MM.1S (cell line): ENCODE measurements at regions not wholly inside any gene's neighbourhood (a gene's known extent, or its start where the extent isn't known, plus 50 kb on each side); places are given as distances from the start of the nearest gene placed in this dataset.

Source experiments
- DNase-seq: peaks from one replicate; pipeline ENCODE4 v3.0.0-alpha.2; 2015
- H2AFZ ChIP-seq: fragments of 300-600 bp; sonication (generic); 2 replicates; pipeline ENCODE4 v1.6.0; 2016; ENCODE audit warnings: antibody characterized with exemption, low read length
- H3F3A ChIP-seq: fragments of 300-600 bp; sonication (generic); 2 replicates; pipeline ENCODE4 v1.6.1; 2016; ENCODE audit warnings: mild to moderate bottlenecking, antibody characterized with exemption, low read length, moderate library complexity, mixed read lengths; ENCODE audit not compliant: insufficient read depth
- H3K27ac ChIP-seq: fragments of 300-600 bp; sonication (generic); 2 replicates; pipeline ENCODE4 v1.5.1; 2016; ENCODE audit warnings: mild to moderate bottlenecking, low read length
- H3K27me3 ChIP-seq: fragments of 300-600 bp; sonication (generic); replicated peaks from 2 replicates; pipeline ENCODE4 v1.6.0; 2016; ENCODE audit warnings: low read length; ENCODE audit not compliant: insufficient read depth
- H3K36me3 ChIP-seq: fragments of 300-600 bp; sonication (generic); replicated peaks from 2 replicates; pipeline ENCODE4 v1.6.1; 2016; ENCODE audit warnings: mild to moderate bottlenecking, low read length, mixed read lengths; ENCODE audit not compliant: insufficient read depth
- H3K4me1 ChIP-seq: fragments of 300-600 bp; sonication (generic); 2 replicates; pipeline ENCODE4 v1.6.1; 2016; ENCODE audit warnings: low read length, mixed read lengths
- H3K4me2 ChIP-seq: fragments of 300-600 bp; sonication (generic); 2 replicates; pipeline ENCODE4 v1.6.0; 2016; ENCODE audit warnings: low read depth, low read length
- H3K4me3 ChIP-seq: fragments of 300-600 bp; sonication (generic); 2 replicates; pipeline ENCODE4 v1.5.1; 2016; ENCODE audit warnings: low read length, mixed read lengths
- H3K79me2 ChIP-seq: fragments of 300-600 bp; sonication (generic); 2 replicates; pipeline ENCODE4 v1.6.1; 2016; ENCODE audit warnings: mixed run types, low read length, mixed read lengths
- H3K9ac ChIP-seq: fragments of 300-600 bp; sonication (generic); 2 replicates; pipeline ENCODE4 v1.6.1; 2016; ENCODE audit warnings: low read length, mixed read lengths
- H3K9me2 ChIP-seq: fragments of 300-600 bp; sonication (generic); replicated peaks from 2 replicates; pipeline ENCODE4 v1.6.1; 2016; ENCODE audit warnings: mild to moderate bottlenecking, low read length, mixed read lengths; ENCODE audit not compliant: insufficient read depth
- H3K9me3 ChIP-seq: fragments of 300-600 bp; sonication (generic); replicated peaks from 2 replicates; pipeline ENCODE4 v1.6.1; 2016; ENCODE audit warnings: mild to moderate bottlenecking, low read length, mixed read lengths; ENCODE audit not compliant: insufficient read depth
- H4K20me1 ChIP-seq: fragments of 300-600 bp; sonication (generic); 2 replicates; pipeline ENCODE4 v1.6.1; 2016; ENCODE audit warnings: mild to moderate bottlenecking, low read length, moderate library complexity, mixed read lengths; ENCODE audit not compliant: insufficient read depth
- CTCF ChIP-seq: fragments of 300-600 bp; sonication (generic); IDR thresholded peaks from 2 replicates; pipeline ENCODE4 v1.5.1; 2016; ENCODE audit warnings: antibody characterized with exemption, low read length, mixed read lengths
- EZH2 ChIP-seq: fragments of 300-600 bp; sonication (generic); optimal IDR thresholded peaks from 2 replicates; pipeline ENCODE3; 2017; ENCODE audit warnings: low read depth, mild to moderate bottlenecking, antibody characterized with exemption, low read length, mixed read lengths
- EZH2phosphoT487 ChIP-seq: fragments of 300-600 bp; sonication (generic); IDR thresholded peaks from 2 replicates; pipeline ENCODE4 v1.6.1; 2018; ENCODE audit warnings: antibody characterized with exemption, low read length

- Histone ChIP-seq H2AFZ (peak overlapping the region; percentile 48), H3K27me3 (no peaks in the 10 kb centered on the region), H3K9ac (no peak overlapping the region), H3K9me3 (no peaks in the 10 kb centered on the region), H3K27ac (peak overlapping the region; percentile 36; the same call in 1 of the 2 replicates), H3K79me2 (no peaks in the 10 kb centered on the region), H3K36me3 (no peaks in the 10 kb centered on the region), H3K4me2 (peak overlapping the region; percentile 59), H4K20me1 (no peaks in the 10 kb centered on the region), H3F3A (no peaks in the 10 kb centered on the region), H3K4me3 (peak overlapping the region; percentile 25; the same call in 1 of the 2 replicates), H3K4me1 (peaks cover 14% of the 10 kb centered on the region), H3K9me2 (no peaks in the 10 kb centered on the region)
- TF ChIP-seq CTCF (no peak), EZH2 (no peak), EZH2phosphoT487 (no peak)
- peak; percentile 76 for DNase-seq
Measured at GRCh38 chr2:184351126-184351525, 247.2 kb upstream of the ZNF804A start.

GRCh38 chr2:184357033-184357432 is 241.3 kb upstream of the ZNF804A start:
- Histone ChIP-seq H3K27ac (no peak overlapping the region), H4K20me1 (no peaks in the 10 kb centered on the region), H3K9ac (no peak overlapping the region), H3K27me3 (no peaks in the 10 kb centered on the region), H2AFZ (no peak overlapping the region), H3K9me2 (no peaks in the 10 kb centered on the region), H3K79me2 (no peaks in the 10 kb centered on the region), H3K36me3 (no peaks in the 10 kb centered on the region), H3K4me3 (no peak overlapping the region), H3K9me3 (no peaks in the 10 kb centered on the region), H3F3A (no peaks in the 10 kb centered on the region), H3K4me2 (no peak overlapping the region), H3K4me1 (peaks cover under 1% of the 10 kb centered on the region; the same call in 1 of the 2 replicates)
- TF ChIP-seq EZH2, result no peak
- TF ChIP-seq CTCF, result no peak
- no peak for TF ChIP-seq EZH2phosphoT487
- DNase-seq, result no peak

GRCh38 chr2:184359379-184359778 is 238.9 kb upstream of the ZNF804A start:
- Histone ChIP-seq H2AFZ (no peak overlapping the region), H3K79me2 (no peaks in the 10 kb centered on the region), H3K4me1 (no peaks in the 10 kb centered on the region), H3K9ac (no peak overlapping the region), H3F3A (no peaks in the 10 kb centered on the region), H3K9me3 (no peaks in the 10 kb centered on the region), H3K36me3 (no peaks in the 10 kb centered on the region), H3K4me3 (no peak overlapping the region), H4K20me1 (no peaks in the 10 kb centered on the region), H3K4me2 (no peak overlapping the region), H3K27me3 (no peaks in the 10 kb centered on the region), H3K27ac (no peak overlapping the region), H3K9me2 (no peaks in the 10 kb centered on the region)
- DNase-seq, result no peak
- TF ChIP-seq CTCF (no peak), EZH2 (no peak), EZH2phosphoT487 (no peak)
